ENCODE measurements at regions not wholly inside any gene's neighbourhood (a gene's known extent, or its start where the extent isn't known, plus 50 kb on each side); places are given as distances from the start of the nearest gene placed in this dataset.

GRCh38 chr12:86683568-86684304 lies 427.5 kb upstream of the MGAT4C start:
- TF ChIP-seq CTCF (IDR thresholded peaks at IDR 0.05; ENCODE audit: extremely low read depth in 1 of 2, insufficient read depth in 1 of 2, low read depth in 1 of 2, low read length in 2 of 2) = no peak
- TF ChIP-seq EZH2 (IDR thresholded peaks at IDR 0.05; ENCODE audit: borderline replicate concordance, low read depth, low read length, severe bottlenecking) = no peak
- no peak for TF ChIP-seq POLR2AphosphoS5 (IDR thresholded peaks at IDR 0.05; ENCODE audit: insufficient read depth, low read depth, low read length)
- TF ChIP-seq JUN (IDR thresholded peaks at IDR 0.05; ENCODE audit: borderline replicate concordance, insufficient read depth, insufficient read length, low read depth) = no peak
- no peak for TF ChIP-seq POLR2A (IDR thresholded peaks at IDR 0.05; ENCODE audit: low read depth, low read length)
- no peak for TF ChIP-seq GATA2 (IDR thresholded peaks at IDR 0.05; ENCODE audit: insufficient read depth, insufficient read length, low read depth, low read length)
- TF ChIP-seq MAX (IDR thresholded peaks at IDR 0.05; ENCODE audit: insufficient read depth, insufficient read length) = no peak
- TF ChIP-seq MYC (IDR thresholded peaks at IDR 0.05; ENCODE audit: low read depth, low read length) = no peak

Data from endothelial cell of umbilical vein (primary cell).